Keratinocyte (primary cell): ENCODE measurements at regions not wholly inside any gene's neighbourhood (a gene's known extent, or its start where the extent isn't known, plus 50 kb on each side); places are given as distances from the start of the nearest gene placed in this dataset.

Experiments
- DNase-seq: peaks from one replicate; pipeline ENCODE4 v3.0.0-alpha.2; 2011; ENCODE audit warnings: low read depth, missing footprints, low spot score
- FAIRE-seq: peaks from 2 replicates; lab custom pipeline; 2011; peaks lifted over from hg19 to GRCh38; lab: Jason Lieb, UNC
- H2AFZ ChIP-seq: 2 replicates; pipeline ENCODE4 v1.6.0; 2012; ENCODE audit warnings: low read length, control low read depth, inconsistent platforms; ENCODE audit not compliant: control insufficient read depth
- H3K27ac ChIP-seq: 2 replicates; pipeline ENCODE4 v1.5.1; 2011; ENCODE audit warnings: low read length; ENCODE audit not compliant: control insufficient read depth, insufficient read depth
- H3K27me3 ChIP-seq: 3 replicates; pipeline ENCODE4 v1.6.0; 2011; ENCODE audit warnings: low read length; ENCODE audit not compliant: control insufficient read depth, insufficient read depth; ENCODE audit errors: extremely low read depth
- H3K36me3 ChIP-seq, 2 experiments: 2 replicates in 1 of 2; 3 replicates in 1 of 2; pipeline ENCODE4 v1.5.1; 2011; ENCODE audit warnings: low read length in 2 of 2, mild to moderate bottlenecking in 1 of 2; ENCODE audit not compliant: control insufficient read depth in 2 of 2, insufficient read depth in 2 of 2; ENCODE audit errors: extremely low read depth in 1 of 2
- H3K4me1 ChIP-seq: 3 replicates; pipeline ENCODE4 v1.5.1; 2011; ENCODE audit warnings: low read length; ENCODE audit not compliant: control insufficient read depth, insufficient read depth; ENCODE audit errors: extremely low read depth
- H3K4me2 ChIP-seq: 3 replicates; pipeline ENCODE4 v1.6.0; 2011; ENCODE audit warnings: low read depth, low read length; ENCODE audit not compliant: control insufficient read depth, insufficient read depth; ENCODE audit errors: extremely low read depth
- H3K4me3 ChIP-seq, 3 experiments: fragments of 200-600 bp in 1 of 3; sonication (generic) in 1 of 3; 2 replicates in 2 of 3; 3 replicates in 1 of 3; pipeline ENCODE4 v1.5.1; 2011 to 2016; ENCODE audit warnings: low read length in 3 of 3, mild to moderate bottlenecking in 3 of 3, control low read depth in 2 of 3, inconsistent platforms in 1 of 3, low read depth in 1 of 3, mixed read lengths in 1 of 3, mixed run types in 1 of 3, moderate library complexity in 1 of 3; ENCODE audit not compliant: control insufficient read depth in 2 of 3, insufficient read depth in 2 of 3; ENCODE audit errors: extremely low read depth in 1 of 3
- H3K79me2 ChIP-seq: 2 replicates; pipeline ENCODE4 v1.6.0; 2012; ENCODE audit warnings: low read length; ENCODE audit not compliant: control insufficient read depth, insufficient read depth
- H3K9ac ChIP-seq: 3 replicates; pipeline ENCODE4 v1.6.0; 2011; ENCODE audit warnings: low read length; ENCODE audit not compliant: control insufficient read depth, insufficient read depth; ENCODE audit errors: extremely low read depth
- H3K9me1 ChIP-seq: 3 replicates; pipeline ENCODE4 v1.6.0; 2011; ENCODE audit warnings: low read length; ENCODE audit not compliant: control insufficient read depth, insufficient read depth; ENCODE audit errors: extremely low read depth
- H3K9me3 ChIP-seq: 2 replicates; pipeline ENCODE4 v1.5.1; 2012; ENCODE audit warnings: low read depth, low read length; ENCODE audit not compliant: control insufficient read depth
- H4K20me1 ChIP-seq: 3 replicates; pipeline ENCODE4 v1.6.0; 2011; ENCODE audit warnings: low read length; ENCODE audit not compliant: control insufficient read depth, insufficient read depth; ENCODE audit errors: extremely low read depth
- EZH2 ChIP-seq: IDR thresholded peaks from one replicate; pipeline ENCODE4 v1.6.1; 2012; ENCODE audit warnings: inconsistent platforms, mild to moderate bottlenecking, low read length, moderate library complexity
- dilution Hi-C: fragments of 300-500 bp; cut with MboI; formaldehyde crosslinking; loops from one replicate; pipeline ENCODE4 v1.7.0; 2020; ENCODE audit warnings: low sequenced_read_pairs; ENCODE audit not compliant: extremely low pct_ligation_motif_present
- TF ChIP-seq, protein P1 (sequence below), 3 experiments: IDR thresholded peaks in 1 of 3; conservative IDR thresholded peaks in 1 of 3; optimal IDR thresholded peaks in 1 of 3; 2 replicates in 2 of 3; 3 replicates in 1 of 3; pipeline versions ENCODE3 to v1.5.1; 2011; ENCODE audit warnings: low read length in 3 of 3, mild to moderate bottlenecking in 3 of 3, moderate library complexity in 2 of 3, control low read depth in 1 of 3, inconsistent platforms in 1 of 3; ENCODE audit not compliant: insufficient read depth in 2 of 3; ENCODE audit errors: extremely low read depth in 1 of 3

GRCh38 chr19:13579388-13580060 is 73.2 kb upstream of the CACNA1A start:
- no peaks in the 10 kb centered on the region for H3K79me2 ChIP-seq
- no peaks in the 10 kb centered on the region for H3K36me3 ChIP-seq
- no peak overlapping the region for H3K4me2 ChIP-seq
- H3K9me3 ChIP-seq = no peaks in the 10 kb centered on the region
- FAIRE-seq = no peak
- H3K4me1 ChIP-seq = no peaks in the 10 kb centered on the region
- dilution Hi-C loops = no loop called here
- no peaks in the 10 kb centered on the region for H4K20me1 ChIP-seq
- no peak for DNase-seq
- H3K27ac ChIP-seq = no peak overlapping the region
- H3K9me1 ChIP-seq = no peaks in the 10 kb centered on the region
- H3K9ac ChIP-seq = no peak overlapping the region
- H3K27me3 ChIP-seq = no peaks in the 10 kb centered on the region
- TF ChIP-seq, protein P1, sequence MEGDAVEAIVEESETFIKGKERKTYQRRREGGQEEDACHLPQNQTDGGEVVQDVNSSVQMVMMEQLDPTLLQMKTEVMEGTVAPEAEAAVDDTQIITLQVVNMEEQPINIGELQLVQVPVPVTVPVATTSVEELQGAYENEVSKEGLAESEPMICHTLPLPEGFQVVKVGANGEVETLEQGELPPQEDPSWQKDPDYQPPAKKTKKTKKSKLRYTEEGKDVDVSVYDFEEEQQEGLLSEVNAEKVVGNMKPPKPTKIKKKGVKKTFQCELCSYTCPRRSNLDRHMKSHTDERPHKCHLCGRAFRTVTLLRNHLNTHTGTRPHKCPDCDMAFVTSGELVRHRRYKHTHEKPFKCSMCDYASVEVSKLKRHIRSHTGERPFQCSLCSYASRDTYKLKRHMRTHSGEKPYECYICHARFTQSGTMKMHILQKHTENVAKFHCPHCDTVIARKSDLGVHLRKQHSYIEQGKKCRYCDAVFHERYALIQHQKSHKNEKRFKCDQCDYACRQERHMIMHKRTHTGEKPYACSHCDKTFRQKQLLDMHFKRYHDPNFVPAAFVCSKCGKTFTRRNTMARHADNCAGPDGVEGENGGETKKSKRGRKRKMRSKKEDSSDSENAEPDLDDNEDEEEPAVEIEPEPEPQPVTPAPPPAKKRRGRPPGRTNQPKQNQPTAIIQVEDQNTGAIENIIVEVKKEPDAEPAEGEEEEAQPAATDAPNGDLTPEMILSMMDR (optimal IDR thresholded peaks at IDR 0.05 in 1 of 3, IDR thresholded peaks at IDR 0.05 in 1 of 3, conservative IDR thresholded peaks at IDR 0.05 in 1 of 3; ENCODE audit: extremely low read depth in 1 of 3, insufficient read depth in 2 of 3, low read length in 3 of 3) = no peak
- TF ChIP-seq EZH2 = no peak
- no peak overlapping the region for H3K4me3 ChIP-seq
- no peak overlapping the region for H2AFZ ChIP-seq

DNA sequence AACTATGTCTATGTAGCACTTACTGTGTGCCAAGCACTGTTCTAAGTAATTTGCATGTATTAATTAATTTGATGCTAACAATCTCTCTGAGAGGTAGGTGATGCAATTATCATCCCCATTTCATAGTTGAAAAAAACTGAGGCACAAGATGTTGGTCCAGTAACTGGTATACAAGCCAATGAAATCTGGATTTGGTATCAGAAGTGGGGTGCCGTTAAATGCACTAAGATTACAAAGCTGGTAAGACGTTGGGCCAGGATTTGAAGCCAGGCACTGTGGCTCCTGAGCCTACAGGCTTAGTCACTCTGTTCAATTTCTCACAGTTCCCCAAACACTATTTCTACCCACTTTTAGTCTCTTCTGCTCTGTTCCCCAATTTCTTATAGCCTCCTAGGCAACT is 70.4 kb upstream of the CACNA1A start:
- Histone ChIP-seq H3K9me3 (no peaks in the 10 kb centered on the region), H3K9ac (no peak overlapping the region), H3K36me3 (no peaks in the 10 kb centered on the region), H3K4me3 (no peak overlapping the region), H4K20me1 (no peaks in the 10 kb centered on the region), H3K4me1 (no peaks in the 10 kb centered on the region), H2AFZ (no peak overlapping the region), H3K9me1 (no peaks in the 10 kb centered on the region), H3K27me3 (no peaks in the 10 kb centered on the region), H3K4me2 (no peak overlapping the region), H3K79me2 (no peaks in the 10 kb centered on the region), H3K27ac (no peak overlapping the region)
- no peak for TF ChIP-seq EZH2
- TF ChIP-seq, protein P1 (optimal IDR thresholded peaks at IDR 0.05 in 1 of 3, IDR thresholded peaks at IDR 0.05 in 1 of 3, conservative IDR thresholded peaks at IDR 0.05 in 1 of 3; ENCODE audit: extremely low read depth in 1 of 3, insufficient read depth in 2 of 3, low read length in 3 of 3) = no peak
- FAIRE-seq (no peak), DNase-seq (no peak)
- dilution Hi-C loops = no loop called here
